ENCODE measurements at regions not wholly inside any gene's neighbourhood (a gene's known extent, or its start where the extent isn't known, plus 50 kb on each side); places are given as distances from the start of the nearest gene placed in this dataset.

GRCh38 chr13:80955501-80955900 lies 614.6 kb upstream of the SPRY2 start:
- TF ChIP-seq JUN (IDR thresholded peaks at IDR 0.05; ENCODE audit: borderline replicate concordance, insufficient read depth, insufficient read length, low read depth) (peak; percentile 55), CTCF (IDR thresholded peaks at IDR 0.05; ENCODE audit: extremely low read depth in 1 of 2, insufficient read depth in 1 of 2, low read depth in 1 of 2, low read length in 2 of 2) (no peak)

All from endothelial cell of umbilical vein (primary cell).